GM18508 (cell line): ENCODE measurements at regions not wholly inside any gene's neighbourhood (a gene's known extent, or its start where the extent isn't known, plus 50 kb on each side); places are given as distances from the start of the nearest gene placed in this dataset.
"Not testable (repeated sequence)": the region's sequence is repeated elsewhere in the genome, so short reads cannot be mapped to it uniquely, and the experiment has no call there.

Source experiments
- ATAC-seq: cut with Tn5 transposase; IDR thresholded peaks from one replicate; pipeline ENCODE4 v1.9.1; 2021; ENCODE audit warnings: moderate number of reproducible peaks; ENCODE audit not compliant: insufficient read depth, unreplicated experiment

DNA sequence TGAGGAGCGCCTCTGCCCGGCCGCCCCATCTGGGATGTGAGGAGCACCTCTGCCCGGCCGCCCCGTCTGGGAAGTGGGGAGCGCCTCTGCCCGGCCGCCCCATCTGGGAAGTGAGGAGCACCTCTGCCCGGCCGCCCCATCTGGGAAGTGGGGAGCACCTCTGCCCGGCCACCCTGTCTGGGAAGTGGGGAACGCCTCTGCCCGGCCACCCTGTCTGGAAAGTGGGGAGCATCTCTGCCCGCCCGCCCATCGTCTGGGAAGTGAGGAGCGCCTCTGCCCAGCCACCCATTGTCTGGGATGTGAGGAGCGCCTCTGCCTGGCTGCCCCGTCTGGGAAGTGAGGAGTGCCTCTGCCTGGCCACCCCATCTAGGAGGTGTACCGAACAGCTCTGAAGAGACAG, 788.1 kb downstream of the PLA2G4A start:
- ATAC-seq = not testable (repeated sequence)

DNA sequence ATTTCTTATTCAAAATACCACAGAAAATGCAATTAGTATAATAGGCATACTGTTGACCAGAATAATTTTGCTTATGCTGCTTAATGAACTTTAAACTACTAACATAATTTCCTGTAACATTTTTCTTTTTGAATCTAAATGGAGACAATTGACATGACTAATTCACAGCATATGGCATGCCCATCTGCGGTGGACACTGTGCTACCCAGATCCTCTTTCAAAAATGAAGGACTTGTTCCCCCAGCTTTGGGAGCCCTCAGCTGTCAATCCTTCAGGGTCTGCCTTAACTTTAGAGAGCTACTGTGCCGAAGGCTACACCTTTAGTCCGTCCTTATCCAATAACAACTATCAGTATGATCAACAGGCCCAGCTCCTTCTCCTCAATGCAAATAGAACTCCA, 789.0 kb downstream of the PLA2G4A start:
- no peak for ATAC-seq

DNA sequence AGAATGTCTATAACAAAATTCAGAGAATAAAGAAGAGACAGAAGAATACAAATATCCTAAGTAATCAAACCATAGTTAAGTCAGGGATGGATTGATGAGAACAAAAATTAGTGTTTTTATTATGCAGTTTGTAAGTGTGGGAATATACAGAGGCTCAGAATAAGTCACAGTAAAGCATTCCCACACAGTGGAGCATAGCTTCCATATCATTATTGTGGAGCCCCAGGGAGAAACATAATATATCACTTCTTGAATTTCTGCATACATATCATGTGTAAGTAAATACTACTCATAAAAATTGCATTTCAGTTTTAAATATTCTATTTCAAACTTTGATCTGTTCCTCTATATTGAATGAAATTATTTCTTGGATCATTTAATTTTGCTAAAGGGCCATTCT, 790.4 kb downstream of the PLA2G4A start:
- ATAC-seq = no peak

DNA sequence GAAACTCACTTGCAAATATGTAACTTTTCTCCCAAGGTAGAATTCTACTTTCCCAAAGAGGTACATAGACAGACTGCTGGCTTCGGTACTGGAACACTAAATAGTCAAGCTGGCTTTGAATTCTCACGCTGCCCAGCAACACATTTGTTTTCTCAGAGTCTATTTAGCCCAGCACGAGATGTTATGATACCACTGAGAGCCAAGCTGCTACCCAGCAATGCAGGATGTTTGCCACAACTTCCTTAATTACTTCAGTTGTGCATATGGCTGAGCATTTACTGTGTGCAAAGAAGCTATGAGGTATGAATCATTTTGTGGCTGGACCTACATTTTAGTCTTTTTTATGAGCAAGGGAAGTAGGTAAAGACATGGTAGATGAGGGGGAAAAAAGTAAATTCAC, 793.2 kb downstream of the PLA2G4A start:
- ATAC-seq = no peak

DNA sequence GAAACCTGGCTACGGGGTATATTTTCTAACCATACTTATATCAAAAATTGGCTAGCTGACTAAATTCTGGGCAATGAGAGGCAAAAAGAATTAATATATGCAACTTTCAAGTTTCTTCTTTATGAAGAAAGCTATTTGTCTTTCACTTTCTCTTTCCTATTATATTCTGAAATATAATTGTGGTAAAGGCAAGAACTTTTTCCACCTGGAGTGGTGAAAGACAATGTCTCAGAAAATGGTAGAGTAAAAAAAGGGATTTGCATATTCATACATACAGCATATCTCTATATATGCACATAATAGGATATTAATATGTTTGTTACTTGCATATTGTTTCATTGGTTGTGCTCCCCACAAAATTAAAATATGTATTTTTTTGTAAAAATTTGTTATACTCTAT, 793.8 kb downstream of the PLA2G4A start:
- ATAC-seq = no peak

DNA sequence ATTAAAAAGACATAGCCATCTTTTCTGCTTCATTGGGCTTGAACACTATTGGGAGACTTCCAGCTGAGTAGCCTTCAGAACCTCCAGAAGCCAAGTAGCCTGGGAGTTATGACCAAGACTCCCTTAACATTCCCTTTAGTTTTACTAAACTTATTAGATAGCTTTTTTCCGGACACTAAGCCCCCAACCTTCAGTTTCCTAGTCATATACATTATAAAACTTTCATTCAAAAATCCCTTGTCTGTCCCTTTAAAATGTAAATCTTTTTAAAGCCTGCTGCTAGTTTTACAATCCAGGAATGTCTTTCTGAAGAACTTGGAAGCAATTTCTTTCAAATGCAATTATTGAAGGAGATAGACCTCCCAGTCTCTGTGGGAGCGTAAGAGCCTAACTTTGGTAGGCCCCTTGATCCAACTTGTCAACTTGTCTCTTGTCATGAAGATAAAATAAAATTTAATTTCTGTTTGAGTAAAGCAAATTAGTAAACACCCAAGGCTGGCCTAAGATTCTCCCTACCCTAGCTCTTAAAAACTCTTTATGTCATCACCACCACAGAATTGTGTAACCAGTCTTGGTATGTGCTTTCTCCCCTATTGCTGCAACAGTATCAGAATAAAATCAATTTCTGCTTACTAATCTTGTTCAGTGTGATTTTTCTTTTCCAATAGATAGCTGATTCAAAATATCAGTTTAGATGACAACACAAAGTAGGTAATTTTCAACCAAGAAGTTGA, 796.2 kb downstream of the PLA2G4A start:
- ATAC-seq = no peak

DNA sequence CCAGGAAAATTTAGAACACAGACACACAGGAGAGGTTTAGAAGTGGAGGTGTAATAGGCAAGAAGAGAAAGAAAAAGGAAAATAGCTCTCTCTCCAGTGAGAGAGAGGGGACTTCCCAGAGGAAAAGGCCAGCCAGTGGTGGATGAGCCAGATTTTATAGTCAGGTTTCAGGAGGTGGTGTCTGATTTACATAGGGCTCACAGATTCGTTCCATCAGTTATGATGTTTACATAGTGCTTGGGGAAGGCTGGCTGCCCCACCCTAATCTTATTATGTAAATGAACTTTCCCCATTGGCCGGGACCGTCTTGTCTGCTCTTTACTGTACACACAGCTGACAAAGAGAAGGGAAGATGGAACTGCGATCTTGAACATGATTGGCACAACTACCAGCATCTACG, 797.3 kb downstream of the PLA2G4A start:
- no peak for ATAC-seq

DNA sequence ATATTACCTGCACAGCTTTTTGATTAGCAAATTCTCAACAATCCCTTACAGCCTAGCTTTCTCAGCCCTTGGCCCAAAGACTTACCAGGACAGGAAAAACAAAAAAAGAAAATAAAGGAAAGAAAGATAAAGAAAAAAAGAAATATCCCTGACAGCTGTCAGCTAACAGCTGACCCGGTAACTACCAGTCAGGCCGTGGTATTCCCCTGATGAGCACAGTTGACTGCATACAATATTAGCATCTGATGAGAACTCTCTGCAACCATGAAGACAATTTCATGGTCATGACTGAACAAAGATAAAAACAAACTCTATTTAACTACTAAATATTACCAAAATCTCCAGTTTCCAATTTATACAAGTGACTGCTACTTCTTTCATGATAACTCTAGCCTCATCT, 798.8 kb downstream of the PLA2G4A start:
- no peak for ATAC-seq

DNA sequence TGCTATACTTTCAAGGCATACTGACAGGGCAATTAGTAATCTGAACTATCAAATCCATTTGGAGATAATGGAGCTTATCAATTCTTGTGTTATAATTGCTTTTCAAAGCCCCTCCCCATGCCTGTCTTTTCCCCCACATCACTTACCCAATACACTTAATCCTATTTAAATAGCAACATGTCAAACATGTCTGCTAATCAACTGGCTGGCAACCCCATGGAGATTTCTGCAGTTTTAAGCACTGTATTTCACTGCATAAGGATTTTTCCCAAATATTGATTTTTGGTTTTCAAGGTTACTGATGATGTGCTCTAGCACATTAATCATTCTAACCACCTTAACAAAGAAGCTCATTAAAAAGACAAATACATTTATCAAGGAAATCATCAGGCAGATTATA, 800.3 kb downstream of the PLA2G4A start:
- no peak for ATAC-seq

DNA sequence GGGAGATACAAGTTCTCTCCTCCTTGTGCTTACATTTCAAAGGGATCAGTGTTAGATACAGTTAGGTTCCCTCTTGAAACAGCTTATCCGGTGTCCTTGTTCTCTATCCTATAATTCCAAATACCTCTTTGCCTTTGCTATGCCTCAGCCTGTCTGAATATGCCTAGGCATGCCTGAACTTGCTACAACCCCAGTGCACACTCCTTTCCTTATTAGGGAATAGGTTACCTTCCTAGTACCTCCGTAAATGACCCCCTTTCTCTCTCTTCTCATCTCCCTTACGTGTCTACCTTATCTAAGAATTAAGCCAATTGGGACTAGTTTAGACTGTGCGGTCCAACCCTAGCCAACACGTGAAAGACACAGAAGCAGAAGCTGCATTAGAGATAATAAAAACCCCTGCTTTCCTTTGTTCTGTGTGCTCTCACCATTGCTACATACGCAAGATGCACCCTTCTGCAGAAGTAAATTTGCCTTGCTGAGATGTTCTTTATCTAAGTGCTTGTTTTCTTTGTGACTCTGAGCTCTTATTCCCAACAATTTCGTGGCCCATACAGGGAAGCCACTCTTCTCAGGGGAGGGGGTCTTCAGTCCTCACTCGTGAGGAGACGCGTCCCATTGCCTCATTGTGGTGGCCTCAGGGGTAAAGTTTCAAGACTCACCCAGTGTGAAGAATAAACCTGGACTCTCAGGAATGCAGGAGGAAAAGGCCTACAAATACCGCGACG, 802.1 kb downstream of the PLA2G4A start:
- ATAC-seq = no peak

DNA sequence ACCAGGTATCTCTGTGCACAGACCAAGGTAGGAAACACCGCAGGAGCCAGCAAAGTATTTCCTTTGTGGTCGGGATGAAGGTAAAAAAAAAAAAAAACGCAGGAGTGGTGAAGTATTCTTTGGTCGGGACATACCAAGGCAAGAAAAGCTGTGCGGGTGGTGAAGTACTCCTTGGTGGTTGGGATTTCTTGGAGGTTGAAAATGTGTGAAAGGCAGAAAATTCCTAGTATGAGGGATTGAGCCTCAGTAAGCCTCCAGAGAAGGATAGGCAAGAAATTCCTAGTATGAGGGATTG, 802.6 kb downstream of the PLA2G4A start:
- ATAC-seq = no peak

DNA sequence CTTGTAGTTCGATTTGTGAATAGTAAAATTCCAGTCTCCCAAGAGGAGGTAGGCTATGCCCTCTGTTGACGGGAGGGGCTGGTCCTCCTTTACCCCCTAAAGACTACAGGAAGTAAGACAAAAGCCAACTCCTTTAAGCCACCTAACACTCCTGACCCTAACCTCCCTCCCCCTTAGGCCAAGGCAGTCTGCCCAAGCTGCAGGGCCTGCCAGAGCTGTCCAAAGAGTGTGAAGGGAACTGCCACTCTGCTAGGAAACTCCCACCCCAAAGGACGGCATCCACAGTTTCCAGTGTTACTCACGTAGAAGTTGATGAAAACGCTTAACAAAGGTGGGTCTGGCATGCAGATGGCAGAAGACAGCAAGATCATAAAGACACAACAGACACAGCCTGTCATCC, 803.2 kb downstream of the PLA2G4A start:
- no peak for ATAC-seq

DNA sequence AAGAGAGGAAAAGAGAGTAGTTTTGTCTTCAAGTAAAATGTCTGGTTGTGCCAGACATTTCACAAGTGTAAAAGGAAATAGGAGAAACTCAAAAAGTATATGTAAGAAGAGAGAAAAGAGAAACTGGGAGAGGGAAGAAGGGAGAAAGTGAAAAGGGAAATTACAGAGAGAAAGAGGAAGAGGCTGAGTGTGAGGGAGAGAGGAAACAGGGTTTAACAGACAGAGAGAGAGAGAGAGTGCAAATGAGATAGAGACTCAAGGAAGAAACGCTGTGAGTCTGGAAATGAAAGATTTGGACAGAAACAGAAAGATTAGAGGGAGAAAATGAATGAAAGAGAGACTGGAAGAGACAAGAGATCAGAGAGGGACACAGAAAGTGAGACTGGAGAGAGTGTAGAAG, 806.2 kb downstream of the PLA2G4A start:
- ATAC-seq = no peak

DNA sequence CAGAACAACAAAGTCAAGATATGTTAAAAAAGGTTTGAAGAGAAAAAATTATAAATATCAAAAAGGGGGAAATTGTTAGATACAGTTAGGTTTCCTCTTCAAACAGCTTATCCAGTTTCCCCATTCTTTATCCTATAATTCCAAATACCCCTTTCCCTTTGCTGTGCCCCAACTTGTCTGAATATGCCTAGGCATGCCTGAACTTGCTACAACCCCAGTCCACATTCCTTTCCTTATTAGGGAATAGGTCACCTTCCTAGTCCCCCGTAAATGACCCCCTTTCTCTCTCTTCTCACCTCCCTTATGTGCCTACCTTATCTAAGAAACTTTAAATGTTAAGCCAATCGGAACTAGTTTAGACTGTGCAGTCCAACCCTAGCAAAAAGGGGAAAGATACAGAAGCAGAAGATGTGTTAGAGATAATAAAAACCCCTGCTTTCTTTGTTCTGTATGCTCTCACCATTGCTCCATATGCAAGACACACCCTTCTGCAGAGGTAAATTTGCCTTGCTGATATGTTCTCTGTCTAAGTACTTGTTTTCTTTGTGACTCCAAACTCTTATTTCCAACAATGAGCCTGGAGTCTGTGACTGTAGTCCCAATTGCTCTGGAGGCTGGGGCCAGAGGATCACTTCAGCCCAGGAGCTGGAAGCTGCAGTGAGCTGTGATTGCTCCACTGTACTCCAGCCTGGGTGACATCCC, 810.1 kb downstream of the PLA2G4A start:
- no peak for ATAC-seq

DNA sequence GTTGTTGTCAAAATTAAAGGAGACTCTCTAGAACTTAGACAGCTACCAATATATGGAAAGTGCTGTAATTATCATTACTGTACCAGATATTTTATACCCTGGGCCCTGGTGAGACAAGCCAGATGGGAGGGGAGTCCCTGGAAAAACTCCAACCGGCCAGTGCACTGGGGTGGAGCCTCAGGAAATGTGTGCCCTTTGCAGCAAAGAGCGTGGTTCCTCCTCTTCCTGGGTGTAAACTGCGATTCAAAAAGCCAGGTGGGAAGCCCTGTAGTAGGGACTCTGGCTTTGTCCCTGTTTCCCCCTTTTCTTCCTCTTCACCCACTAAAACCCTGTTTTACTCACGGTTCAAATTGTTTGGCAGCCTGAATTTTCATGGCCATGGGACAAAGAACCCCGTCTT, 812.3 kb downstream of the PLA2G4A start:
- ATAC-seq = no peak

DNA sequence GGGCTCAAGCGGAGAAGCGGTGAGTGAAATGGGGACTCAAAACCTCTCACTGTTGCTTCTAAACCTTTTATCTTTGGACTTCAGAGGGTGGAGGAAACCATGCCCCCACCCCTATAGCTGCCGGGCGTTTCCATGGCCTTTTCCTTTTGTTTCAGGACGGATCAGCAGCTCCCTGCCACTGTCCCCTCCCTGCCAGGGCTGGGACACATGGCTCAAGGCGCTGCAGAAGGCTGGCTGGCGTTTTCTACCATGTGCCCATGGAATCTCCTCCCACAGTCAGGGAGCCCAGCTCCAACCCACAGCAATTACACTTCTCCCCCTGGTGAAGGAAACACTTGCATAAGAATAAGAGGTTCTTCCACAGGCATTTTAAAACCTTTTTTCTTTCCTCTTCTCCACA, 812.7 kb downstream of the PLA2G4A start:
- no peak for ATAC-seq

DNA sequence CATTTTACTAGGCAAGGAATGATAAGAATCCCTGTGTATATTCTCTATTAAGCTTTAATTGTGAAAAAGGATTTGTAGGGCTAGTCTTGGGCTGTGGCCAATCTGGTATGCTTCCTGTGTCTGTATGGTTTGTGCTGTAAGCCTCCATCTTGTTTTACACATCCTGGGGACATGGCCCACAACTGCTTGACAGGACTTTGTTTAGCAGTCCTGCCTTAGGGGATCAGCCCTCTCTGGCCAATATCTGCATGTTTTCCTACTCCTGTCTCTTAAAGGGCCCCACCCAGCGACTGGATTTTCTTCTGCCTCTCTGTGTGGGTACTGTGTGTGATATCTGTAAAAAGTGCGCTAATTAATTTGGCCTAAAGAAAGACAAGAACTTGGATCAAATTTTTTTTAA, 813.2 kb downstream of the PLA2G4A start:
- ATAC-seq = no peak

DNA sequence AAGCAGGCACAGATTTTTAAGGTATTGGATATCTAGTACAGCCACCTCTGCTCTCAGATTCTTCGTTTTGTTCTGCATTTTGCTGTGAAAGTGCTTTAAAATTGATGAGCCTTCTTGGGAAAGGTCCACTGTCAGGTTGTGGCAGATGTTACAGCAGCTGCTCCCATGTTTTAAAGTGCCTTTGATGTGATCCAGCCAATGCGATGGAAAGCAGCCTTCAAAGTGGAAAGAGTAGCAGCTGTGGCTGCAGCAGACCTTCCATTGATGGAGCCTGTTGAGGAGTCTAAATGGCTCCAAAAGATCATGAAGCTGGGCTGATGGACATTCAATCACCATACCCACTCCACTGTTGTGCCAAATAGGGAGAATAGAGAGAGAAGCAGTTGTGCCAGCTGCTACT, 816.9 kb downstream of the PLA2G4A start:
- ATAC-seq = no peak

DNA sequence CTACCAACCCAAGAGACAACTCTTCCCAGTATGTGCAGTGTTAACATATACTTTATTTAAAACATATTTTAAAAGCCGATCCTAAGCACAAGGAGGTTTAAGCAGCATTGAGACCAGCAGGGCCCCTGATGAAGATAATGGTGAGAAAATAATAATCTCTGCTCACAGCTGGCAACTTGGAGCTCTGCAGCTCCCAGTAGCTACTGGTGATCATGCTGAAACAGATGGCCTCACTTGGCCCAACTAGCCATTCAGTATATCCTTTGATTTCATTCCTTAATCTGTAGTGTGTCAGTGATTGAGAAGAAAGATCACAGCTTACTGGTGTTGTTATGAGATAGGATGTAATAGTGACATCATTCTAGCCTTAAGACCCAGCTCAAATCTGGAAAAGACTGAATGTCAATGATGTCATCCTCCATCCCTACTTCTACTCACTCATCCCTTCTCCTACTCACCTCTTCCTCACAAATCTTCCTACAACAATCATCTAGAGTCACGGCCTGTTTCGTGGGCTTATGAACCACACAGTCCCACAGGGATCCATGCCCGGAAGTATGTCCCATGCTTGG, 817.9 kb downstream of the PLA2G4A start:
- ATAC-seq = no peak

DNA sequence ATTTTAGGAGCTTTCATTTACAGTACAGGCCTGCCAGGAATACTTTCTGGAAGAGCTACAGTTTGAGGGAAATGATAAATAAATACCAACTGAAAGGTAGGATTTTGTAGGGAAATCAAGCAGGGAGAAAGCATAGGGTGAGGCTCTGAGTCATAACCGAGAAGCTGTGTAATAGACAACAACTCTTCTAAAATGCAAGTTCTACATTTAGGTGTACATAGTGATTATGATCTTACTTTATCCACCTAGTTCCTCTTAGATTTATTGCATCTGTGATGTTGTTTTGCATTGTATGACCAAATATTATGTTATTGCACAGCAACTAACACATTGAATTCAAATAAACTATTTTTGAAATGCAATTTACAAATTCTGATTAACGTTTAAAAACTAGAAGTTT, 819.3 kb downstream of the PLA2G4A start:
- no peak for ATAC-seq

DNA sequence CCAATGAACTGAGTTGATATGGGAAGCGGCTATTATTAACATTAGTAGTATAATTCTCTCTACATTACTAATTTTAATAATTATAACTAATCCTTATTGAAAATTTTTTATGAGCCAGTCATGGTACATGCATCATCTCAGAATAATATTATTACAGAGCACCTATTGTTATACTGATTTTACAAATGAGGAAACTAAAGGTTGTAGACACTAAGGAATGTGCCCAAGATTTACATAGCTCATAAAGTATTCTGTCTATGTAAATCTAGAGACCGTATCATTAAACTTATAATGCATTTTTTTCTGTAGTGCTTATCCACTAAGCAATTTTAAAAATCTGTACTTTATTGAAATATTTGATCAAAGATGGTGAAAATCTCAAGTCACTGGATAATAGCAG, 825.9 kb downstream of the PLA2G4A start:
- ATAC-seq = no peak
